CD4-positive, alpha-beta T cell treated with Interleukin-4 for 4 hours (primary cell): ENCODE measurements at regions not wholly inside any gene's neighbourhood (a gene's known extent, or its start where the extent isn't known, plus 50 kb on each side); places are given as distances from the start of the nearest gene placed in this dataset.
"Not testable (repeated sequence)": the region's sequence is repeated elsewhere in the genome, so short reads cannot be mapped to it uniquely, and the experiment has no call there.

Experiments used
- DNase-seq: peaks from one replicate; pipeline ENCODE4 v3.0.0-alpha.2; 2020

- DNase-seq: no peak
Measured at GRCh38 chr7:132029369-132030085, 473.1 kb upstream of the PODXL start.

DNA sequence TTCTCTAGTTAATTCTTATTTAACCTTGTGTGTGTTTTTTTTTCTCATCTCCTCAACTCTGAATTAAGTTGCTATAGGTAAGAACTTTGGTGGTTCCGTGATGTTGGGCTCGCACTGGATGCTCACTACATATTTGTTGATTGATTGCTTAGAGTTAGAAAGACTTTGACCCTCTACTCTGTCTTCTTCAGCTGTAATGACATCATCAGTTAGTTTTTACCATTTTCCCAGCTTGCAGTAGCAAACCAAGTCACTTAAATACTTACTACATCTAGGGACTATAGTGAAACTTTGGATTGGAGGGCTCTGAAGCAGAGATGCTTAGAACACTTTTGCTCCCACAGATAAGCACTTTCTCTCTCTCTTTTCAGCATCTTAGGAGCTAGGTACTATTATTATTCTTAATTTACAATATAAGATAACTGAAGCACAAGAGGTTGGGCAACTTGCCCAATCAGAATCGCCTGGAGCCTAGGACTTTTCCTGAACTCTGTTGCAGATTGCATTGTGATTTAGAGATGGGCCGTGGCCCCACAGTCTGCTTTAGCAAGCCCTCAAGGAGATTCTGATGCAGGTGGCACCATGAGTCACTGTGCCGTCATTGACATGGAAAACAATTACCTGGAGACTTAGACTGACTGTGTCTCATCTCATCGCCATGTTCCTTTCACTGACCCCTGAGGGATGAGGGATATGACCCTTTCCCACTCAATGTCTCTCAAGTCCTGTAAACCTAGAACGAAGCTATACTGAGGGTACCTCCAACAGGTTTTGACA lies 471.9 kb upstream of the PODXL start:
- DNase-seq: no peak

GRCh38 chr7:132024290-132024689 lies 467.9 kb upstream of the PODXL start:
- no peak for DNase-seq

- DNase-seq: no peak
Measured at GRCh38 chr7:132023466-132023865, 467.0 kb upstream of the PODXL start.

DNA sequence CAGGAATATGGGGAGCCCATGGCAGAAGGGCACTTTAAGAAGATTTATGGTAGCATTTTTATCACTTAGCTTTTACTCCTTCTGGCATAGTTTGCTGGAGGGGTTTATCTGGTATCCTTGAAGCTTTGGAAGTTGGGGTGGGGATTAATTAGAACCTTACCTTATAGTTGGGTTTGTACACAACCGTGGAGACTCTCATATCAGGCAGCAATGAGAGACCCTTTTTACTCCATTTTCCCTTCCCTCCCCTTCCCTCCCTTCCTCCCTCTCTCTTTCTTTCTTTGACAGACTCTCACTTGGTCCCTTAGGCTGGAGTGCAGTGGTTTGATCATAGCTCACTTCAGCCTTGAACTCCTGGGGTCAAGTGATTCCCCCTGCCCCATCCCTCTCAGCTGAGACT lies 465.8 kb upstream of the PODXL start:
- DNase-seq: no peak

DNA sequence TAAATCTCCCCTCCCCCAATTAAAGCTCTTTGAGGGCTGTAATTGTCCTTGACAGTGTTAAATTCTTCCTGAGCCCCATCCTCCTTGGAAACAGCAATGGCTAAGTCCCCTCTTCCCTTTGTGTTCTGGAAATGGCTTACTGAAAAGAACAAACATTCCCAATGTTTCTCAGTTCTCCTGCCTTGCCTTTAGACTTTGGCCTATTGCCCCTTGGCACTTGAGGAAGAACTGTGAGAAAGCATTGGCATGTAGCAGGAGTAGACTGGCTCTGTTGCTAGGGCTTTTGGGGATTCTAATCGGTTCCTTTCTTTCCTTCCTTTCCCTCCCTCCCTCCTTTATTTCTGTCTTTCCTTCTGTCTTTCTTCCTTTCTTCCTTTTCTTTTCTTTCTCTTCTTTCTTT lies 463.3 kb upstream of the PODXL start:
- DNase-seq: no peak

- no peak for DNase-seq
Measured at GRCh38 chr7:132009778-132010177, 453.4 kb upstream of the PODXL start.

DNA sequence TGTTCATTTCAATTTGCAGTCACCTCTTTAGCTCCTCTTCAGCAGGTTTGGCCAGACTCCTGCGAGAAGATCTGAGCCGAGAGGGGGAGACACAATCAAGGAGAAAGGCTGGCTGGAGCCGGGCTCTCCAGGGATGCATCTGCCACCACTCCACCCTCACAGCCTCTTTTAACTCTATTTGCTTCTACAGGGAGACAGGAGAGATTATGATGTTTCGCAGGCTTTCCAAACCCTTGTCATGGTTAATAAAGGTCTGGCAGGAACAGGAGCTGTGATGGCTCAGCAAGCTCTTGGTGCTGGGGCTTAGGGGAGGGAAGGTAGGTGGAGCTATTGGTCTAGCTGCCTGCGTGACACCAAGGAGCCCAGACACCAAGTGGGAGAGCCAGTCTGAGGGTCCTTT lies 448.1 kb upstream of the PODXL start:
- no peak for DNase-seq

DNA sequence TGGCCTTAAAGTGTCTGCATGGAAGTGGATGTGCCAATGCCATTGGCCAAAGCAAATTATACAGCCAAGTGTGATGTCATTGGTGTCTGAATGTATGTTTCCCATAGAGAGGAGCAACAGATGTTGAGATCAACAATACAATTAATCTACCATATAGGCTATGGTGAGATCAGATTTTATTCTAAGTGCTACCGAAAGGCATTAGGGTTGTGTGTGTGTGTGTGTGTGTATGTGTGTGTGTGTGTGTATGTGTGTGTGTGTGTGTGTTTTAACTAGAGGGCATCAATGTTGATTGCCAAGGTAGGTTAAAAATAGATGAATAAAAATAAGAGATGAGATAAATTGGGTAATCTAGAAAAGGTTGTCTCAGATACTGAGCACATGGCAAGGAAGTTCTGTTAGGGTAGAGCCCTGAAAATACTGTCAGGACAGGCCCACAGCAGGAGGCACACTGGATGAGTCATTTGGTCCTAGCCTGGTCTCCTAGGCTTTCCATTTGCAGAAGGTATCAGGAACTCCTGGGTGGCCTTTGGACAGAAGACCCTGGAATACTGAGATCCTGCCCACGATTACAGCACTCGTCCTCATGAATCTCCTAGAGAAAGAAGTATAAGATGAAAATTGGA lies 446.0 kb upstream of the PODXL start:
- no peak for DNase-seq

DNA sequence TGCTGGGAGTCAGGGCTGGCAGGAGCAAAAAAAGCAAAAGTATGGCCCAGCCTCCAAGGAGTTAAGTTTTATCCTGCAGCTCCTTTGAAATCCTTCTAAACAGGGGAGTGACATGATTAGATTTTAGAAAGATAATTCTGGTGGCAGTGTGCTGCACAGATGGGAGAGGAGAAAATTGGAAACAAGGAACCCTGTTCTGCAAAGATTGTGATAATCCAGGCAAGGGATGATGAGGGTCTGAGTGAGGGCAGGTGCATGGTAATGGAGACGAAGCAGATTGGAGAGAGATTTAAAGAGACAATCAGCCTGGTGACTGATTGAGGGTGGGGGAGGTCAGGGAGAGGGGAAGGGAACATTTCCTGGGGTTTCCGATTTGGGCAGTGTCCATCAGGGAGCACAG lies 444.7 kb upstream of the PODXL start:
- DNase-seq: no peak

GRCh38 chr7:131999193-131999592 lies 442.8 kb upstream of the PODXL start:
- DNase-seq: no peak

GRCh38 chr7:131995324-131995723 lies 438.9 kb upstream of the PODXL start:
- DNase-seq: no peak

- not testable (repeated sequence) for DNase-seq
Measured at GRCh38 chr7:131981069-131981468, 424.6 kb upstream of the PODXL start.

DNA sequence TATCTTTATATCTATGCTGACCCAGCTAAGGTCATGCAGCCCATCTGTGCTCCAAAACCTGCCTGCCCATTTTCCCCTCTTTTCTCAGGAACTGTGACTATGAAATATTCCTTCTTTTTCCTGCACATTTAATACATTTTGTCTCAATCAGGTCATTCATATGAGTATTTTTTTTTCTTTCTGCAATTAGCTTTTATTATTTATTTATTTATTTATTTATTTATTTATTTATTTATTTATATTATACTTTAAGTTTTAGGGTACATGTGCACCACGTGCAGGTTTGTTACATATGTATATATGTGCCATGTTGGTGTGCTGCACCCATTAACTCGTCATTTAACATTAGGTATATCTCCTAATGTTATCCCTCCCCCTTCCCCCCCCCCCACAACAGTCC lies 421.7 kb upstream of the PODXL start:
- not testable (repeated sequence) for DNase-seq

DNA sequence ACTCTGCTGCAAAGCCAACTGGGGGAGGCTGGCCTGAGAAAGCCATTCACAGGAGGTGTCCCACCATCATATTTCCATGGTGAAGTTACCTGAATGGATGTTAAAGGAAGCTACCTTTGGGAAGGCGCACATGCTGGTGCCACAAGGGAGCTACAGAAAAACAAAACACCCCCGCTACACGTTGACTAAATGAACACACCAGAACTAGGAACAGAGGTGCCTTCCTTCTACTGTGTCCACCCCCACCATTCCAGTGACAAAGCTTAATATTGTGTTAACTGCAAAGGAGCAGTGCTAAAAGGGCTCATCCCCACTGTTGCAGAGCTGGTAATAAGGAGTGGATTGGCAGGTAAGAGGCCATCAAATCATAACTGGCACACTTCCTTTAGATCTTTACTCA lies 420.0 kb upstream of the PODXL start:
- no peak for DNase-seq

DNA sequence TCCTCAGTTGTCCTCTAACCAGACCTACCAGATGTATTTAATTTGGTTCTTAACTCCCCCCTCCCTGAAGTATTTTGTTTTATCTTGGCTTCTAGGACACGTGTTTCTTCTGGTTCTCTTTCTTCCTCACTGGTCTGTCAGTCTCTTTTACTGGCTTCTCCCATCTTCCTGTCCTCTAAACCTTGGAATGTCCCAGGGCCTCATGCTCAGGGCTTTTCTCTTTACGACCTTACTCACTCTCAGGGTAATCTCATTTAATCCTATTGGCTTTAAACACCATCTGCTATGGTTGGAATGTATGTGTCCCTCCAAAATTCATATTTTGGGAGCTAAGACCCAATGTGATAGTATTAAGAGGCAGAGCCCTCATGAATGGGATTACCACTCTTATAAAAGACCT lies 418.2 kb upstream of the PODXL start:
- DNase-seq: no peak

DNA sequence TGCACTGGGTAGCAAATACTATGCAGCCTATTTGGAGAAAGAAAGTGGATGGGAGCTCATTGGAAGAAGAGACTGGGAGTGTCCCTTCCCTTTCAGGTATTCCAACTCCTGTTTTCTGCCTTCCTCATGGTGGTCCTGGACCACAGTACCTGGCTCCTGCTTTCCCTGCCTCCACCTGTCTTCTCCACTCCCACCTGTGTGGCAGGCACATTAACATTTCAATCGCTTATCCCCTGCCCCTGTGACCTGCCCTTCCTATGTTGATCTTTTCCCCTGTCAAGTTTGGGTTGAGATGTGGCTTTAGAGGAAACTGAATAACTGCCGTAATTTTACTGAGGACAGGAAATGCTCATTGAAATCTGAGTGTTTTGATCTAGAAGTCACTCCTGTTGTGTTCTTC lies 415.8 kb upstream of the PODXL start:
- DNase-seq: no peak

- DNase-seq: no peak
Measured at GRCh38 chr7:131970602-131971001, 414.2 kb upstream of the PODXL start.

DNA sequence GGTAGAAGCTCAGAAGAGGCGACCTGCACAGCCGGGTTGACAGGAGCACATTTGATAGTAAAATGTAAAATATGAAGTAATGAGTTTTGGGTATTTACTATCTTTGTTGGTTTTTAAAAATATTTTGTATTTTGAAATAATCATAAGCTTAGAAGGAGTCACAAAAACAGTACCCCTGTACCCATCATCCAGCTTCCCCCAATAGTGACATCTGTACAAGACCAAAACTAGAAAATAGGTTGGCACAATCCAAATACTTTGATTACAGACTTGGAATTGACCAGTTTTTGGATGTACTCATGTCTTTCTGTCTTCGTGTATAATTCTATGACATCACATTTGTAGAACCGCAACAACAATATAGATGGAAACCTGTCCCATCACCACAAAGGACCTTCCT lies 413.1 kb upstream of the PODXL start:
- no peak for DNase-seq

DNA sequence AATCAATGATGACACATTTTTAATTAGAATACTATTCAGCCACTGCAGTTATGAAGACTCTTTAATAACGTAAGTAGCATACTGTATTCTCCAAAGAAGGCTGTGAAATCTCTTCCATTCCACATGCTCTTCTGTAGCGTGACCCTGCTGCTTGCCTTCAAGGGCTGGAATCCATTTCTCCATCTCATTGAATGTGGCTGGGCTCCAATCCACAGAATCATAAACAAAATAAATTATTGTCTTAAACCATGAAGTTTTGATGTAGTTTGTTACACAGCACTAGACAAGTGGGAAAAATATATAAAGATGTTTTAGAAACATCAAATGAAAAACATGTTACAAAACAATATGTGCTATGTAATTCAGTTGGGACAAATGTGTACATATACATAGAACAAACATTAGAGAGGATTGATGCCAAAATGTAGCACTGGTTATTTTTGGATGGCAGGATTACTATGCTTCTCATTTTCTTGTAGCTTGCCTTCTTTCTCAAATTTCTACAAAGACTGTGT lies 410.8 kb upstream of the PODXL start:
- no peak for DNase-seq

DNA sequence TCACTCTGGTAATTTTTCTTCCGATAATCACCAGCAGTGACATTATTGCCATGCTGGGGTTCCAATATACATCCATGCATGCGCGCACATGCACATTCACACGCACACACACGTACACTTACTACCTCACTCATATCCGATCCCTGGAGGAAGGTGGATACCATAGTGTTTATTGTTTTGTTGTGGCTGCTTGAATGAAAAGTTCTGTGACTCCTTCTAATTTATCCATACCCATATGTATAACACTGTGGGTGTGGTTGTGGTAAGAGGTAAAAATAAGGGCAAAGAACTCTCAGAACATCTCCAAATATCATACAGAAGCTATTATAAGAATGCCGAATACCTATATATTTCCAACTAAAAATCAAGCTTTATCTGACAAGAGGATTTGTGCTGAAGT lies 407.8 kb upstream of the PODXL start:
- no peak for DNase-seq

DNA sequence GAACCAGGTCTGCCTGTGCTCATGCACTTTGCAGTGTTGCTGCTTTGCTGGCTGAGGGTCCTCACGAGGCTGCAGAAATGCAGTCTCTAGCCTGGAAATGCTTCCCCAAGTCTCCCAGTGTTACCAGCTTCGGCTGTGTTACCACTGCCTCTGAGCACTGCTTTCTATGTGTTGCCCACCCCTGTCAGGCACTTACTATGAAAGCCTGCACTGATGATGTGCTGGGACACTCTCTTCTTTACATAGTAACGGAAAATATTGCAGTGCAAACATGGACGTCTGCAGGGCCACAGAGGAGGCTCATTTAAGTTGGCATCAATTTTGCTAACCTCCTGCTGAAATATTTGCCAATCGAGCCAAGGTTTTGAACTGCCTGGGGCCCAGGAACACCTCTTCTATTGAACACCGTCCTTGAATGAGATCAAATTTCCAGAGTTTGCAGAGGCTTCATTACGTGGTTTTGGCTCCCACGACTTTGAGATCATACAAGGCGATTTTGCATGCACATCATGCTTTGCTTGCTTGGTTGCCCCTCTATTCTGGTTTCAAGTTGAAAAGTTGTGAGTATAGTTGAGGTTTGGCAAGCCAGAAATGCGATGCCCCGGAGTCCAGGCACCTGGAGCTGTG lies 404.7 kb upstream of the PODXL start:
- DNase-seq: no peak

DNA sequence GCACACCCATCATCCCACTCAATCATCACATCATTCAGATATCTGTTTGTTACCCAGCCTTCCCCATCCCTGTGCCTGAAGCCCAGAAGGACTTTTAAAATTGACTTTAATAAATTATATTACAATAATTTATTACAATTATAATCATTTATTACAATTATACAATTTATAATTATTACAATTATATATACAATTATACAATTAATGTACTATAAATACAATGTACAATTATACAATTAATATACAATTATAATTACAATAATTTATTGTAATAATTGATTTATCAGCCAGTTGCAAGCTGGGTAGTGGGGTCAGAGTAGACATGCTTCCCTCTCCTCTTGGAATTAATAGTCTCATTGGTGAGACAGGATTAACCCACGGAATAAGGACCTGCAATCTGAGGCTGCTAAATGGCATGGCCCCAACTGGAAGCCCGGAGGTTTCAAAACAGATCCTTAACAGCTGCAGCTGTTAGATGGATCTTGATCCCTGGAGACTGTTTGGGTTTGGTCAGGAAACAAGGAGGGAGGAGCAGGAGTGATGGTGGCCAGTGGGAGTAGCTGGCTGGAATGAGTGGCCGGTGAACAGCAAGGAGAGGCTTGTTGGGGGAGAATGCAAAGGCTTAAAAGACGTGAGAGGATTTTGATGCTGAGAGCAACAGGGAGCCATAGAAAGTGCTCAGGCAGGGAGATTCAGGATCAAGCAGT lies 402.8 kb upstream of the PODXL start:
- DNase-seq: no peak
